ENCODE measurements at regions not wholly inside any gene's neighbourhood (a gene's known extent, or its start where the extent isn't known, plus 50 kb on each side); places are given as distances from the start of the nearest gene placed in this dataset.

DNA sequence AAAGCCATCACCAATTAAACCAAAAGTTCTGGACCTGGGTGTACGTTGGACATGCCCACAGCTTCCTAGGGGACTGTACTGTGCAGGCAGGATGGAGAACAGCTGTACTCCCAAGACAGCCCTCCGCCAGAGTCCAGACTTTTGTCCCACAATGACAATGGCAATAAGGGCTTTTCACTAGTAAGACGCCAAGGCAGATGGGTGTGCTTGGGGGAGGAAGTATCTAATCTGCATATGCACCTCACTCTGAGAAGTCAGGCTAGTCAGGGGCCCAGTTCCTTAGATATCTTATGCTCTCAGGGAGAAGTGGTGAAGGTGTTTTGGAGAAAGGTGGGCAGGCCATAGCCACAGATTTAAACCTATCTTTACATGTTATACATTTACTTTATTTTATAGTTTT lies 85.1 kb upstream of the USP47 start:
- TF ChIP-seq, protein P1, sequence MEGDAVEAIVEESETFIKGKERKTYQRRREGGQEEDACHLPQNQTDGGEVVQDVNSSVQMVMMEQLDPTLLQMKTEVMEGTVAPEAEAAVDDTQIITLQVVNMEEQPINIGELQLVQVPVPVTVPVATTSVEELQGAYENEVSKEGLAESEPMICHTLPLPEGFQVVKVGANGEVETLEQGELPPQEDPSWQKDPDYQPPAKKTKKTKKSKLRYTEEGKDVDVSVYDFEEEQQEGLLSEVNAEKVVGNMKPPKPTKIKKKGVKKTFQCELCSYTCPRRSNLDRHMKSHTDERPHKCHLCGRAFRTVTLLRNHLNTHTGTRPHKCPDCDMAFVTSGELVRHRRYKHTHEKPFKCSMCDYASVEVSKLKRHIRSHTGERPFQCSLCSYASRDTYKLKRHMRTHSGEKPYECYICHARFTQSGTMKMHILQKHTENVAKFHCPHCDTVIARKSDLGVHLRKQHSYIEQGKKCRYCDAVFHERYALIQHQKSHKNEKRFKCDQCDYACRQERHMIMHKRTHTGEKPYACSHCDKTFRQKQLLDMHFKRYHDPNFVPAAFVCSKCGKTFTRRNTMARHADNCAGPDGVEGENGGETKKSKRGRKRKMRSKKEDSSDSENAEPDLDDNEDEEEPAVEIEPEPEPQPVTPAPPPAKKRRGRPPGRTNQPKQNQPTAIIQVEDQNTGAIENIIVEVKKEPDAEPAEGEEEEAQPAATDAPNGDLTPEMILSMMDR (IDR thresholded peaks at IDR 0.05): no peak
- no peak for TF ChIP-seq EZH2 (IDR thresholded peaks at IDR 0.05; ENCODE audit: borderline replicate concordance, insufficient read depth, low read depth, low read length, poor library complexity, severe bottlenecking)

Measured in B cell (primary cell).